PC-9 (cell line): ENCODE measurements at regions not wholly inside any gene's neighbourhood (a gene's known extent, or its start where the extent isn't known, plus 50 kb on each side); places are given as distances from the start of the nearest gene placed in this dataset.

ENCODE experiments used
- BruUV-seq: library from RNA; stranded (reverse); fragments of 400-500 nt; replicated peaks from 2 replicates; lab custom pipeline; 2021; lab: Mats Ljungman, UMichigan
- CTCF ChIA-PET: fragments of 300-600 bp; sonication (Branson Sonifier 250); formaldehyde crosslinking; loops from one replicate; lab custom pipeline; 2022; ENCODE audit warnings: antibody characterized with exemption; lab: Charles Lee
- POLR2A ChIA-PET: fragments of 300-600 bp; sonication (Branson Sonifier 250); formaldehyde crosslinking; loops from one replicate; lab custom pipeline; 2022; ENCODE audit warnings: antibody characterized with exemption; ENCODE audit not compliant: unreplicated experiment; lab: Charles Lee
- DNase-seq, 2 experiments: peaks; one replicate each; pipeline versions ENCODE4 v3.0.0 to v3.0.0-alpha.2; 2015 to 2022; ENCODE audit warnings: mixed read lengths in 1 of 2
- H2AFZ ChIP-seq: fragments of 200-600 bp; sonication (generic); 2 replicates; pipeline ENCODE4 v1.8.1; 2017; ENCODE audit warnings: antibody characterized with exemption
- H3F3A ChIP-seq: fragments of 200-600 bp; sonication (generic); 2 replicates; pipeline ENCODE4 v1.8.1; 2017; ENCODE audit warnings: antibody characterized with exemption, mild to moderate bottlenecking, low read depth; ENCODE audit not compliant: insufficient read depth
- H3K27ac ChIP-seq: fragments of 200-600 bp; sonication (generic); 2 replicates; pipeline ENCODE4 v1.6.1; 2016; ENCODE audit warnings: mixed run types
- H3K27me3 ChIP-seq: fragments of 200-600 bp; sonication (generic); 2 replicates; pipeline ENCODE4 v1.6.1; 2016; ENCODE audit warnings: low read depth, mixed run types; ENCODE audit not compliant: insufficient read depth
- H3K36me3 ChIP-seq: fragments of 200-600 bp; sonication (generic); 2 replicates; pipeline ENCODE4 v1.6.1; 2016; ENCODE audit warnings: low read depth, mixed run types
- H3K4me1 ChIP-seq: fragments of 200-600 bp; sonication (generic); replicated peaks from 2 replicates; pipeline ENCODE4 v1.6.1; 2016; ENCODE audit warnings: mixed run types; ENCODE audit not compliant: insufficient read depth
- H3K4me2 ChIP-seq: fragments of 200-600 bp; sonication (generic); 2 replicates; pipeline ENCODE4 v1.6.1; 2017; ENCODE audit warnings: mixed run types
- H3K4me3 ChIP-seq: fragments of 200-600 bp; sonication (generic); 2 replicates; pipeline ENCODE4 v1.6.1; 2016; ENCODE audit warnings: mixed run types
- H3K79me2 ChIP-seq: fragments of 200-600 bp; sonication (generic); 2 replicates; pipeline ENCODE4 v1.6.1; 2017; ENCODE audit warnings: low read depth, mixed run types
- H3K9me2 ChIP-seq: fragments of 200-600 bp; sonication (generic); 2 replicates; pipeline ENCODE4 v1.8.1; 2017; ENCODE audit warnings: mild to moderate bottlenecking; ENCODE audit not compliant: insufficient read depth
- H3K9me3 ChIP-seq: fragments of 200-600 bp; sonication (generic); 2 replicates; pipeline ENCODE4 v1.8.1; 2016; ENCODE audit warnings: low read depth; ENCODE audit not compliant: insufficient read depth
- H4K20me1 ChIP-seq: fragments of 200-600 bp; sonication (generic); 2 replicates; pipeline ENCODE4 v1.8.1; 2017; ENCODE audit not compliant: insufficient read depth
- CTCF ChIP-seq: fragments of 200-600 bp; sonication (generic); conservative IDR thresholded peaks from 2 replicates; pipeline ENCODE4 v1.6.1; 2017; ENCODE audit warnings: mixed run types, antibody characterized with exemption, mild to moderate bottlenecking, moderate library complexity
- EZH2 ChIP-seq: fragments of 200-600 bp; sonication (generic); IDR thresholded peaks from 2 replicates; pipeline ENCODE4 v1.8.0; 2017; ENCODE audit warnings: antibody characterized with exemption, low read depth
- intact Hi-C: fragments of 100-400 bp; cut with micrococcal nuclease; formaldehyde crosslinking; loops from one replicate; pipeline ENCODE4 v1.10.0; 2022; ENCODE audit not compliant: unreplicated experiment

- Histone ChIP-seq H2AFZ (no peak overlapping the region), H3K27me3 (no peaks in the 10 kb centered on the region), H3K36me3 (no peaks in the 10 kb centered on the region), H3K4me2 (no peak overlapping the region), H3K79me2 (no peaks in the 10 kb centered on the region), H4K20me1 (no peaks in the 10 kb centered on the region), H3K9me2 (no peaks in the 10 kb centered on the region; the same call in 1 of the 2 replicates), H3K4me1 (no peaks in the 10 kb centered on the region), H3K4me3 (no peak overlapping the region), H3K9me3 (no peaks in the 10 kb centered on the region), H3K27ac (no peak overlapping the region), H3F3A (no peaks in the 10 kb centered on the region)
- intact Hi-C loops = loop anchor here (2.0 kb wide), 1 partner anchor 42 kb away; no protein-coding TSS in a partner anchor
- CTCF ChIA-PET = no interaction called here
- BruUV-seq = no TSS peak
- DNase-seq = no peak
- TF ChIP-seq EZH2 = no peak
- no peak for TF ChIP-seq CTCF
- POLR2A ChIA-PET = no interaction called here
Observed at GRCh38 chr10:52616395-52616764, 156.2 kb downstream of the MBL2 start.

GRCh38 chr10:52617346-52617745, 155.2 kb downstream of the MBL2 start:
- Histone ChIP-seq H3K9me3 (no peaks in the 10 kb centered on the region), H3K27ac (no peak overlapping the region), H2AFZ (no peak overlapping the region), H3K9me2 (no peaks in the 10 kb centered on the region; the same call in 1 of the 2 replicates), H3F3A (no peaks in the 10 kb centered on the region), H3K4me3 (no peak overlapping the region), H3K27me3 (no peaks in the 10 kb centered on the region), H4K20me1 (no peaks in the 10 kb centered on the region), H3K79me2 (no peaks in the 10 kb centered on the region), H3K4me1 (no peaks in the 10 kb centered on the region), H3K36me3 (no peaks in the 10 kb centered on the region), H3K4me2 (no peak overlapping the region)
- POLR2A ChIA-PET = no interaction called here
- no peak for DNase-seq
- TF ChIP-seq EZH2 = no peak
- no peak for TF ChIP-seq CTCF
- CTCF ChIA-PET = no interaction called here
- no TSS peak for BruUV-seq
- intact Hi-C loops = loop anchor here (2.0 kb wide), 1 partner anchor 43 kb away; no protein-coding TSS in a partner anchor

- Histone ChIP-seq H3F3A (no peaks in the 10 kb centered on the region), H3K4me3 (no peak overlapping the region), H3K9me2 (no peaks in the 10 kb centered on the region; the same call in 1 of the 2 replicates), H3K9me3 (no peaks in the 10 kb centered on the region), H3K4me1 (no peaks in the 10 kb centered on the region), H3K79me2 (no peaks in the 10 kb centered on the region), H2AFZ (no peak overlapping the region), H3K27ac (no peak overlapping the region), H3K27me3 (no peaks in the 10 kb centered on the region), H3K4me2 (no peak overlapping the region), H4K20me1 (no peaks in the 10 kb centered on the region), H3K36me3 (no peaks in the 10 kb centered on the region)
- ChIA-PET POLR2A (no interaction called here), CTCF (interaction anchor here (0.6 kb wide), 2 partner anchors 25 to 310 kb away, joined by 5 read pairs; no protein-coding TSS in a partner anchor)
- BruUV-seq = no TSS peak
- TF ChIP-seq CTCF = no peak
- TF ChIP-seq EZH2 = no peak
- intact Hi-C loops = no loop called here
- DNase-seq = no peak
Observed at GRCh38 chr10:52619052-52619451, 153.5 kb downstream of the MBL2 start.
